Effector memory CD4-positive, alpha-beta T cell (primary cell): ENCODE measurements at regions not wholly inside any gene's neighbourhood (a gene's known extent, or its start where the extent isn't known, plus 50 kb on each side); places are given as distances from the start of the nearest gene placed in this dataset.
"Not testable (repeated sequence)": the region's sequence is repeated elsewhere in the genome, so short reads cannot be mapped to it uniquely, and the experiment has no call there.

ENCODE experiments used
- DNase-seq, 3 donors: peaks; one replicate each; pipeline ENCODE4 v3.0.0-alpha.2; 2020
- H3K27ac ChIP-seq: 2 replicates; pipeline ENCODE4 v1.7.0; 2013; ENCODE audit warnings: mild to moderate bottlenecking, low read length, moderate library complexity; ENCODE audit not compliant: insufficient read depth, poor library complexity, severe bottlenecking
- H3K27me3 ChIP-seq: replicated peaks from 2 replicates; pipeline ENCODE4 v1.7.0; 2013; ENCODE audit warnings: mild to moderate bottlenecking, low read length; ENCODE audit not compliant: insufficient read depth, control insufficient read depth, poor library complexity, severe bottlenecking
- H3K36me3 ChIP-seq: 2 replicates; pipeline ENCODE4 v1.7.0; 2013; ENCODE audit warnings: mild to moderate bottlenecking, low read length, moderate library complexity; ENCODE audit not compliant: control insufficient read depth, insufficient read depth
- H3K4me1 ChIP-seq: 2 replicates; pipeline ENCODE4 v1.7.0; 2013; ENCODE audit warnings: low read length, mild to moderate bottlenecking; ENCODE audit not compliant: control insufficient read depth, insufficient read depth, poor library complexity, severe bottlenecking
- H3K4me3 ChIP-seq: 2 replicates; pipeline ENCODE4 v1.7.0; 2013; ENCODE audit warnings: low read length, low read depth, mild to moderate bottlenecking; ENCODE audit not compliant: insufficient read depth, poor library complexity, severe bottlenecking
- H3K9me3 ChIP-seq: 2 replicates; pipeline ENCODE4 v1.7.0; 2013; ENCODE audit warnings: mild to moderate bottlenecking, low read length, moderate library complexity; ENCODE audit not compliant: control insufficient read depth

DNA sequence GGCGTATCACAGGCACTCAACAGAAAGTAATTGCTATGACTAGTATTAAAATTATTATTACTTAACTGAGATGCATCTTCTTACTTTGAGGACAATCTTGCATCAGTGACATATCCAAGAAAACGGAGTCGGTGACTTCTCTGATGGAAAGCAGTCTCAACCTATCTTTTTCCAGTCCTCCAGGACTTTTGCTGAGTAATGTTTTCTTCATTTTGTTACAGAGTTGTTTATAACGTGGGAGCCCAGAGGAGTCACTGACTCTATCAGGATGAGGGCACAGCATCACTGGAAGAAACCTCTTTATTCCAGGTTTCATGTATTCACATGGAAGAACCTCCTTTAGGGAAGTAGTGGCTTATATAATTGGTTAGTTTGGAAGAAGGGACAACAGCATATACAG, 51.5 kb upstream of the MELK start:
- Histone ChIP-seq H3K4me1 (no peaks in the 10 kb centered on the region), H3K9me3 (no peaks in the 10 kb centered on the region), H3K36me3 (no peaks in the 10 kb centered on the region), H3K27me3 (no peaks in the 10 kb centered on the region), H3K4me3 (no peak overlapping the region), H3K27ac (no peak overlapping the region)
- DNase-seq: no peak

DNA sequence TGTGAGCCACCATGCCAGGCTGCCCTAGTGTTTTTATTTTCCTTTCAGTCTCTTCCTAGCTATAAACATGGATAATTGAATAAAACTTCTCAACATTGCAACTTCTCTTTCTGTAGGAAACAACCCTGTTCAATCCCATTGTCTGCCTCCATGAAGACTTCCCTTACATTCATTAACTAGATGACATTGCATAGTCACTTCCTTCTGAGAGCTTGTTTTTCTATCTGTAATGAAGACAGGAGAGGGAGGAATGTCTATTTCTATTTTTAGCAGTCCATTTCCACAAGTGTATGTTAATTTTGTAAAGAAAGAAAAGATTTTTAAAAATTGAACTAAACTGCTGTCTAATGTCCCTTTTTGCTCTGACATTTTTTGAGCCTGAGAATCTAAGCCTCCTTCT, 55.6 kb upstream of the MELK start:
- Histone ChIP-seq H3K4me3 (no peak overlapping the region), H3K4me1 (no peaks in the 10 kb centered on the region), H3K27ac (no peak overlapping the region), H3K9me3 (no peaks in the 10 kb centered on the region), H3K27me3 (no peaks in the 10 kb centered on the region), H3K36me3 (no peaks in the 10 kb centered on the region)
- DNase-seq: no peak

DNA sequence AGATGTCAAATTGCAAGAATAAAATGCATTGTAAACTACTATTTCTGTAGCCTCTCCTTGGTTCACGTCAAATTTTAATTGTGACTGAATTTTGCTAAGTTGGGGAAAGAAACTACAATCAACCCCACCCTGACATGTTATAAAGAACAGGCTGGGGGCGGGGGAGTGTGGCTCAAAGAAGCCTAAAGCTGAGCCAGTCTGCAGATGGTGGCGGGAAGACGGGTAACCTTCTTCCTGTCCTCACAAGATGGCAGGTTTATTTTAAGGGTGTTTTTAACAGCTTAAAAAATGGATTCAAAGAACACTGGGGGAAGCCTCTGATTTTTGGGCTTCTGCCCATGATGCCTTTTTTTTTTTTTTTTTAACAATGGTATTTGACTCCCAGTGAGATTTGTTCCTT, 68.5 kb upstream of the MELK start:
- Histone ChIP-seq H3K27me3 (no peaks in the 10 kb centered on the region), H3K27ac (no peak overlapping the region), H3K36me3 (no peaks in the 10 kb centered on the region), H3K4me1 (no peaks in the 10 kb centered on the region), H3K4me3 (no peak overlapping the region), H3K9me3 (no peaks in the 10 kb centered on the region)
- no peak for DNase-seq

DNA sequence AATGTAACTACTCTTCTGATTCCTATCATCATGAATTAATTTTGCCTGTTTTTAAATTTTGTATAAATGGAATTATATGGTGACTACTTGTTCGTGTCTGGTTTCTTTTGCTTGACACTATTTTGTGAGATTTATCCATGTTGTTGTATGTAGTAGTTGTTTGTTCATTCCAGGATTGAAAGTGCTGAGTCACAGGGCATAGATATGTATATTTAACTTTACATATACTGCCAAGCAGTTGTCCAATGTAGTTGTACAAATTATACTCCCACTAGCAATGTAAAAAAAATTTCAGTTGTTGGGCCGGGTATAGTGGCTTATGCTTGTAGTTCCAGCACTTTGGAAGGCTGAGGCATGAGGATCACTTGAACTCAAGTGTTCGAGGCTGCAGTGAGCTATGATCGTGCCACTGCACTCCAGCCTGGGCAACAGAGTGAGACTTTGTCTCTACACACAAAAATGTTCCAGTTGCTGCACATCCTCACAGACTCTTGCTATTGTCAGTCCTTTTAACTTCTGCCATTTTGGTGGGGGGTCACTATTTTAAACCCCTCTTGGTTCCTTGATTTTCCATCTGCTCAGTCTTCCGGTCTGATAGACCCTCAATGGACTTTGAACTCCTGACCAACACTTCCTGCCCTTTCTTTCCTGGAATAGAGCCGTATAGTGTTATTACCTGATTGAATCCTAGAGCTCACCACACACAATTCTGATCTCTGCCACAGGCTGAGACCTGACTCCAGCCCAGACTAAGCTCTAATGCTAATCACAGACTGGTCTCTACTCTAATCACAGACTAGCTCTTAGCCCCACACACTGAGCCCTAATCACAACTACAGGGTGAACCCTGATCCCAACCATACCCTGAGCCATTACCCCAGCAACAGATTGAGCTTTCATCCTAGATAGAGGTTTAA, 69.3 kb upstream of the MELK start:
- Histone ChIP-seq H3K36me3 (no peaks in the 10 kb centered on the region), H3K27me3 (no peaks in the 10 kb centered on the region), H3K9me3 (no peaks in the 10 kb centered on the region), H3K4me1 (no peaks in the 10 kb centered on the region), H3K27ac (no peak overlapping the region), H3K4me3 (no peak overlapping the region)
- DNase-seq: no peak

DNA sequence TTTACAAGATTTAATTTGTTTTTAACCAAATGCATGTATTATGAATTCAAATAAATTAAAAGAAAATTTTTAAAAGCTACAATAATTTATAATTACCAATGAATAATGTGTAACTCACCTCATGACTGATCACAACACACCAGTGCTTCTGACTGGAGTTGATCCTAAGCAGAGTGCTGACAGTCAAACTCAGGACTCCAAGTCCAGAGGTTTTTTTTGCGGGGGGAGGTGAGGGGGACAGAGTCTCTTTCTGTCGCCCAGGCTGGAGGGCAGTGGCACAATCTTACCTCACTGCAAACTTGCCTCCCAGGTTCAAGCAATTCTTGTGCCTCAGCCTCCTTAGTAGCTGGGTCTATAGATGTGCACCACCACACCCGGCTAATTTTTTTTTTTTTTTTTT, 71.0 kb upstream of the MELK start:
- H3K36me3 ChIP-seq: no peaks in the 10 kb centered on the region
- no peaks in the 10 kb centered on the region for H3K9me3 ChIP-seq
- H3K4me1 ChIP-seq: no peaks in the 10 kb centered on the region
- H3K27ac ChIP-seq: no peak overlapping the region
- DNase-seq: no peak
- no peak overlapping the region for H3K4me3 ChIP-seq
- H3K27me3 ChIP-seq: no peaks in the 10 kb centered on the region

DNA sequence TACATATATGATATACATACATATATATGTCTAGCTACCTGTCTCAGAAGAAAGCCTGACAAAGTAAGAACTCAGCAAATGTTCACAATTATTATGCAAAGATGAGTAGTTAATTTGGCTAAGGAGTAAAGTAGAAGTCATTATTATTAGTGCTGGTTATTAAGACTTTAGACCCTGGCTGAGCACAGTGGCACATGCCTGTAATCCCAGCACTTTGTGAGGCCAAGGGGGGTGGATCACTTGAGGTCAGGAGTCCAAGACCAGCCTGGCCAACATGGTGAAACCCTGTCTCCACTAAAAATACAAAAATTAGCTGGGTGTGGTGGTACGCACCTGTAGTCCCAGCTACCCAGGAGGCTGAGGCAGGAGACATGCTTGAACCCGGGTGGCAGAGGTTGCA, 71.8 kb upstream of the MELK start:
- DNase-seq, H3K4me1 ChIP-seq, H3K27me3 ChIP-seq, H3K27ac ChIP-seq, H3K4me3 ChIP-seq, H3K36me3 ChIP-seq, H3K9me3 ChIP-seq: not testable (repeated sequence)

DNA sequence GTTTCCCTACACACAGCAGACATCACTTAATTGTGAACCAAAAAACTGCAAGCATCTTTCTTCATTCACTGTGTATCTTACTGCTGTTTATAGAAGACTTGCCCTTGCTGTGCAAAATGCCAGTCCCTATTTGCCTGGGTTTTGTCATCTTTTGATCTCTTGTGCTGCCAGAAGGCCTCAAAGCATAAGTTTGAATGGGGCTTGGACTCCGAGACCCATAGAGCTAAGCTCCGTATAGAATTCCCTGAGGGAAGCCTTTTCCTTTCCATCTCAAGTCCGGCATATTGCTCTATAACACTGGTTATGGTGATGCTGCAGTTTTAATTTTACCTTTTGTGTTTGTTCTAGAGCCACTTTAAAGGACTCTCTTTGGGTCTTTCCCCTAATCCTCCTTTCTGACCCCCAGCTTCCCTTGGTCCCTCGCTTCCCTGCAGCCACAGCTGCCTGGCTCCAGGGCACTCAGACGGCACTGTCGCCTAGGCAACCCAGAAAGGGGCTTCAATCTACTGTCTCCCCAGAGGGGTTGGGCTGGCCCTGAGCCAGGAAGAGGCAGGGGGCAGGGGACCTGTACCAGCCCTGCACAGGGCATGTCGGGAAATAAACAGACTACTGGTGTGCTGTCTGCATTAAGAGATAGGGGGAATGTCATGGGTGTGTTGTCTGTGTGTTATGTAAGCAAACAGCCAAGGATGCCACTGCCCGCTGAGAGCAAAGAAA, 73.4 kb upstream of the MELK start:
- no peaks in the 10 kb centered on the region for H3K9me3 ChIP-seq
- H3K27me3 ChIP-seq: no peaks in the 10 kb centered on the region
- H3K36me3 ChIP-seq: no peaks in the 10 kb centered on the region
- peaks cover under 1% of the 10 kb centered on the region for H3K4me1 ChIP-seq
- H3K4me3 ChIP-seq: no peak overlapping the region
- no peak for DNase-seq
- no peak overlapping the region for H3K27ac ChIP-seq

DNA sequence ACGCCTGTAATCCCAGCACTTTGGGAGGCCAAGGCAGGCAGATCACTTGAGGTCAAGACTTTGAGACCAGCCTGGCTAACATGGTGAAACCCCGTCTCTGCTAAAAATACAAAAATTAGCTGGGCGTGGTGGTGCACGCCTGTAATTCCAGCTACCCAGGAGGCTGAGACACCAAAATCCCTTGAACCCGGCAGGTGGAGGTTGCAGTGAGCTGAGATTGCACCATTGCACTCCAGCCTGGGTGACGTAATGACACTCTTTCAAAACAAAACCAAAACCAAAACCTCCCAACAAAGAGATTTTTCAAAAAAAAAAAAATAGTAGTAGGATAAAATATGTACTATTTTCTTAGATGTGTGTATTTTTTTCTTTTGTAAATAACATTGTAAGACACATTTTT, 79.1 kb upstream of the MELK start:
- Histone ChIP-seq H3K4me1 (peaks cover 21% of the 10 kb centered on the region), H3K4me3 (peak overlapping the region; percentile 26), H3K27ac (peak overlapping the region; percentile 28)
- not testable (repeated sequence) for H3K27me3 ChIP-seq, H3K36me3 ChIP-seq, H3K9me3 ChIP-seq
- peak in 2 of 3 donors; percentile 2 to 31 for DNase-seq

DNA sequence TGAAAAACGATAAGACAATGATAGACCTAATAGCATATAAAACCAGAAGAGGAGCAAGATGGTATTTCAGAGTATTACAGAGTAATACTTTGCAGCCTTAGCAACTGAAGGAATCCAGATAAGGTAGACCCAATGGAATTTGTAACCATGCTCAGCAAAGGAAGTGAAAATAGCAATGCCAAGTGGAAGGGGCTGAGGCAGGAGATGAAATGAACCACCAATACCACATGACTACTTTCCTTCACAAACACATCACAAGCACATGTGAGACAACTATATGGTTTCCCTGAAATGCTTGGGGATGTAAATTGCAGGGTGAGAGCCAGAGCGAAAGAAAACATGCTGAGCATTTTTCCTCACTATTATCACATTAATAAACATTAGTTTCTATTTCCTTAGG, 79.8 kb upstream of the MELK start:
- Histone ChIP-seq H3K4me3 (peak overlapping the region; percentile 14), H3K4me1 (peaks cover 28% of the 10 kb centered on the region), H3K36me3 (no peaks in the 10 kb centered on the region), H3K27ac (no peak overlapping the region), H3K27me3 (no peaks in the 10 kb centered on the region), H3K9me3 (no peaks in the 10 kb centered on the region)
- no peak for DNase-seq

DNA sequence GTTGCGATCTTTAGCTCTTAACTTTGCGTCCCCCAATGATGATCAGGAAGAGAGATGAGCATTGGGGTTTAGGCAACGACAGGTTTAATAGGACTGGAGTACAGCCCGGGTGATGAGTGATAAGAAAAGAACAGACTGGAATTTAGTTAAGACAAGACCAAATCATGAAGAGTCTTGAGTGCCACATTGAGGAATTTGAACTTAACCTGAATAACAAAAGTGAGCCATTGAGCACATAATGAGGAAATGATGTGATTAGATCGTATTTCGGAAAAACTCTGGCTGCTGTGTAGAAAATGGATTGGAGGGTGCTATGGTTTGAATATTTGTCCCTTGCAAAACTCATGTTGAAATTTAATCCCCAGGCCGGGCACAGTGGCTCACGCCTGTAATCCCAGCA, 83.2 kb upstream of the MELK start:
- Histone ChIP-seq H3K4me3 (no peak overlapping the region), H3K4me1 (peaks cover 38% of the 10 kb centered on the region), H3K36me3 (no peaks in the 10 kb centered on the region), H3K9me3 (no peaks in the 10 kb centered on the region), H3K27ac (peak overlapping the region; percentile 93), H3K27me3 (no peaks in the 10 kb centered on the region)
- DNase-seq: no peak
